ENCODE measurements at regions not wholly inside any gene's neighbourhood (a gene's known extent, or its start where the extent isn't known, plus 50 kb on each side); places are given as distances from the start of the nearest gene placed in this dataset.

- no peak for FAIRE-seq
- TF ChIP-seq MAFK (IDR thresholded peaks at IDR 0.05; ENCODE audit: partially characterized antibody) (no peak), HEYL (CRISPR knock-in tag; IDR thresholded peaks at IDR 0.05) (no peak), TFCP2L1 (CRISPR knock-in tag; IDR thresholded peaks at IDR 0.05) (no peak), RAD21 (conservative IDR thresholded peaks at IDR 0.05 in 1 of 2, IDR thresholded peaks at IDR 0.05 in 1 of 2) (no peak), JUNB (IDR thresholded peaks at IDR 0.05) (no peak), NPAS2 (CRISPR knock-in tag; IDR thresholded peaks at IDR 0.05; ENCODE audit: borderline replicate concordance) (no peak), ELK1 (IDR thresholded peaks at IDR 0.05; ENCODE audit: low read depth, low read length) (no peak), SMC3 (IDR thresholded peaks at IDR 0.05) (no peak), ZNF302 (CRISPR knock-in tag; IDR thresholded peaks at IDR 0.05) (no peak), JUN (IDR thresholded peaks at IDR 0.05) (no peak)
- no peaks in the 10 kb centered on the region for H3K4me1 ChIP-seq
- 55% methylated on average over 3 of the region's 3 CpGs for WGBS (ENCODE audit: missing lambda C conversion rate)
- no peak for DNase-seq (ENCODE audit: low read depth in 1 of 2, low spot score in 1 of 2)
- peaks cover 20% of the 10 kb centered on the region for H3K9me3 ChIP-seq
- no peak for ATAC-seq
- ChIA-PET CTCF (interaction anchor here (0.7 to 1.8 kb wide), 2 partner anchors 9 to 152 kb away, joined by 3 to 7 read pairs; no protein-coding TSS in a partner anchor), POLR2A (no interaction called here)
- no peak overlapping the region for H3K27ac ChIP-seq
- no peak overlapping the region for H3K4me2 ChIP-seq
- no peak overlapping the region for H3K4me3 ChIP-seq
Measured at GRCh38 chr5:91232523-91232922, 150.6 kb downstream of the ARRDC3 start.

GRCh38 chr5:91229031-91229727 lies 153.9 kb downstream of the ARRDC3 start:
- ChIA-PET POLR2A (no interaction called here), CTCF (interaction anchor here (1.5 to 3.8 kb wide), 3 partner anchors 156 to 363 kb away, joined by 8 to 56 read pairs (median 13); partner anchors contain the start of gene ARRDC3)
- no peak overlapping the region for H3K4me2 ChIP-seq
- H3K9me3 ChIP-seq: peaks cover 20% of the 10 kb centered on the region
- ATAC-seq: no peak
- H3K4me3 ChIP-seq: no peak overlapping the region
- H3K4me1 ChIP-seq: no peaks in the 10 kb centered on the region
- no peak for FAIRE-seq
- TF ChIP-seq REST (IDR thresholded peaks at IDR 0.05): no peak
- TF ChIP-seq HOXB5 (CRISPR knock-in tag; IDR thresholded peaks at IDR 0.05): no peak
- TF ChIP-seq POLR2A (IDR thresholded peaks at IDR 0.05; ENCODE audit: low read length): no peak
- no peak for TF ChIP-seq RARB (CRISPR knock-in tag; IDR thresholded peaks at IDR 0.05)
- no peak for TF ChIP-seq KDM5A (IDR thresholded peaks at IDR 0.05)
- TF ChIP-seq BHLHE40 (IDR thresholded peaks at IDR 0.05; ENCODE audit: low read depth, low read length): no peak
- TF ChIP-seq HEYL (CRISPR knock-in tag; IDR thresholded peaks at IDR 0.05): no peak
- TF ChIP-seq NR3C1 (IDR thresholded peaks at IDR 0.05): no peak
- no peak for TF ChIP-seq TFCP2L1 (CRISPR knock-in tag; IDR thresholded peaks at IDR 0.05)
- no peak for TF ChIP-seq RAD21 (conservative IDR thresholded peaks at IDR 0.05 in 1 of 2, IDR thresholded peaks at IDR 0.05 in 1 of 2)
- no peak for TF ChIP-seq NPAS2 (CRISPR knock-in tag; IDR thresholded peaks at IDR 0.05; ENCODE audit: borderline replicate concordance)
- TF ChIP-seq ATOH8 (CRISPR knock-in tag; IDR thresholded peaks at IDR 0.05; ENCODE audit: low read depth): no peak
- H3K27ac ChIP-seq: no peak overlapping the region
- 58% methylated on average over 1 of the region's 1 CpG for WGBS (ENCODE audit: missing lambda C conversion rate)
- DNase-seq (ENCODE audit: low read depth in 1 of 2, low spot score in 1 of 2): no peak
